NCI-H2171 (cell line): ENCODE measurements at regions not wholly inside any gene's neighbourhood (a gene's known extent, or its start where the extent isn't known, plus 50 kb on each side); places are given as distances from the start of the nearest gene placed in this dataset.

ENCODE experiments used
- DNase-seq: peaks from one replicate; lab custom pipeline; 2025; lab: John Stamatoyannopoulos, UW

- DNase-seq = no peak
Measured at GRCh38 chr4:138021139-138021830, 220.9 kb downstream of the SLC7A11 start.

- no peak for DNase-seq
Measured at GRCh38 chr4:138014590-138015288, 227.4 kb downstream of the SLC7A11 start.

GRCh38 chr4:138013625-138014024 is 228.5 kb downstream of the SLC7A11 start:
- DNase-seq = no peak

- DNase-seq = no peak
Measured at GRCh38 chr4:138010639-138011038, 231.5 kb downstream of the SLC7A11 start.

GRCh38 chr4:138007572-138007971 is 234.6 kb downstream of the SLC7A11 start:
- no peak for DNase-seq

GRCh38 chr4:138005486-138005885 is 236.7 kb downstream of the SLC7A11 start:
- no peak for DNase-seq

GRCh38 chr4:138003248-138003647 is 238.9 kb downstream of the SLC7A11 start:
- DNase-seq = no peak

- no peak for DNase-seq
Measured at GRCh38 chr4:137998666-137999429, 243.3 kb downstream of the SLC7A11 start.

- DNase-seq = no peak
Measured at GRCh38 chr4:137997496-137997895, 244.7 kb downstream of the SLC7A11 start.

- no peak for DNase-seq
Measured at GRCh38 chr4:137994853-137995252, 247.3 kb downstream of the SLC7A11 start.

GRCh38 chr4:137993232-137993631 is 248.9 kb downstream of the SLC7A11 start:
- no peak for DNase-seq

- no peak for DNase-seq
Measured at GRCh38 chr4:137981277-137981676, 260.9 kb downstream of the SLC7A11 start.

GRCh38 chr4:137980641-137981040 is 261.5 kb downstream of the SLC7A11 start:
- no peak for DNase-seq

- DNase-seq = no peak
Measured at GRCh38 chr4:137979938-137980337, 262.2 kb downstream of the SLC7A11 start.

- no peak for DNase-seq
Measured at GRCh38 chr4:137968956-137969678, 273.0 kb downstream of the SLC7A11 start.

- DNase-seq = no peak
Measured at GRCh38 chr4:137967480-137968190, 274.5 kb downstream of the SLC7A11 start.

- DNase-seq = no peak
Measured at GRCh38 chr4:137966504-137966903, 275.6 kb downstream of the SLC7A11 start.

- no peak for DNase-seq
Measured at GRCh38 chr4:137961051-137961438, 281.1 kb downstream of the SLC7A11 start.

- no peak for DNase-seq
Measured at GRCh38 chr4:137960371-137961050, 281.6 kb downstream of the SLC7A11 start.

- DNase-seq = no peak
Measured at GRCh38 chr4:137957806-137958205, 284.3 kb downstream of the SLC7A11 start.

GRCh38 chr4:137956256-137956655 is 285.9 kb downstream of the SLC7A11 start:
- DNase-seq = no peak
